ENCODE measurements at regions not wholly inside any gene's neighbourhood (a gene's known extent, or its start where the extent isn't known, plus 50 kb on each side); places are given as distances from the start of the nearest gene placed in this dataset.

- DNase-seq: no peak
Measured at GRCh38 chr9:23215688-23216087, 610.4 kb downstream of the ELAVL2 start.

DNA sequence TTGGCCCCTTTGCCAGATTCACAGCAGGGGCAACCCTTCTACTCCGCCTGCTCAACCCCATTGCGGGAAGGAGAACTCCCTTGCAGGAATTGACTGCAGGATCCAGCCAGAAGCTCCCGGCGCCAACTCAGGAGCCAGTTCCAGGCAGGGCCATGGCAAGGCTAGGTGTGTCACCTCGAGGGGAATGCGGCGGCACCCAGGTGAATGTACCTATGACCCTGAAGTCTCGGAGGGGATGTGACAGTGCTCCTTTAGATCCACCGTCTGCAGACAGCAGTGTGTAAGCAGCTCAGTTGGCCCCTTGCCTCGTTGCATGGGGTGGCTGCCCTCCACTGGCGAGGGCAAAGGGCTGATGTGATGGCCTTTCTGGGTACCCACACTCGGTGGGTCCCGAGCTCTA lies 606.6 kb downstream of the ELAVL2 start:
- no peak for DNase-seq

GRCh38 chr9:23220171-23220570 lies 605.9 kb downstream of the ELAVL2 start:
- DNase-seq: no peak

DNA sequence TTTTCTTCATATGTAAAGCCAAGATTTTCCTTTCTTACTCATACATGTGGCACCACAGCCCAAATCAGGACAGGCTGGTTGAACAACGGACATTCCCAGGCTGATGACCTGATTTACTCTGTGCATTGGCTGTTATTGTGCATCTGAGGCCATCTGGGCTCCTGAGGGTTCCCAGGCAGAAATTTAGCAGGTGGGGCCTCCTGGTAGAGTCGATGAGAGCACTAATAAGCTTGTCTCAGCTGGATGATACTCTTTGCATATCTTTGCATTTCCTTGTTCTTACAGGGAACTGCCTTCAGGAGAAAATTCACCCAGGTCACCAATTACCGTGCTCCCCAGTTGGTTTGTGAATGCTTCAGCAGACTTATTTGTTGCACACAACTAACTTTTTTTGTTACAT lies 605.1 kb downstream of the ELAVL2 start:
- DNase-seq: no peak

DNA sequence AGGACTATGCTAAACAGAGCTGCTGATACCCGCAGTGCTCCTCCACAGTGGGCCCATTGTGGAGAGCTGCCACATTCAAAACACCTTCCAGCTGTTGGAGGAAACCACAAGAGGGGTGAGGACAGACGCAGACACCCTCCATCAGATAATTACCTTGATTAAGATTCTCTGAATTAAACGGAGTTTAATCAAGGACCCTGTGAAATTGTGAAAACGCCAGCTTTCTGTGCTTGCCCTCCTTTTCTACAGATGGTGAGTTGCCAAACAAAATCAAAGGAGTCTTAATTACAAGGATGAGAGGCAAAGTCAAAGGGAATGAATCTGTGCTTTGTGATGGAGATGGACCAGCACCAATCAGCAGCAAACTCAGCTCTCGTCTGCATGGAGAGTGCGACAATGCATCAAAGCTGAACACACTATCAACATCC lies 596.1 kb downstream of the ELAVL2 start:
- DNase-seq: no peak

GRCh38 chr9:23232831-23233230 lies 593.2 kb downstream of the ELAVL2 start:
- no peak for DNase-seq

DNA sequence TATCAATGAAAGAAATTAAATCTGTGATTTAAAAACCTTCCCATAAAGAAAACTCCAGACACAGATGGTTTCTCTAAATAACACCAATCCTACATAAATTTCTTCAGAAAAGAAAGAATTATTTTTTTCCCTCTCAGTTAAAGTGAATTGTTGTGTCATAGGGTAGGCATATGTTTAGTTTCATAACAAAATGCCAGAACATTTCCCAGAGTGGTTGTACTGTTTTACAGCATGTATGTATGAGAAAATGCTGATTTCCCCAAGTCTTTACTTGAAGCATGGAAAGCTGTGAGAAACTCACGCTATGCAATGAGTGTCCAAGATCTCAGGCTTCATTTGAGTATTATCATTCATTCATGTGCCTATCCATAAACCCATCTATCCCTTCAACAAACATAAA lies 582.5 kb downstream of the ELAVL2 start:
- no peak for DNase-seq

- DNase-seq: no peak
Measured at GRCh38 chr9:23245067-23245466, 581.0 kb downstream of the ELAVL2 start.

- no peak for DNase-seq
Measured at GRCh38 chr9:23254404-23255184, 571.4 kb downstream of the ELAVL2 start.

GRCh38 chr9:23255346-23255745 lies 570.7 kb downstream of the ELAVL2 start:
- no peak for DNase-seq

GRCh38 chr9:23258569-23258968 lies 567.5 kb downstream of the ELAVL2 start:
- DNase-seq: no peak

DNA sequence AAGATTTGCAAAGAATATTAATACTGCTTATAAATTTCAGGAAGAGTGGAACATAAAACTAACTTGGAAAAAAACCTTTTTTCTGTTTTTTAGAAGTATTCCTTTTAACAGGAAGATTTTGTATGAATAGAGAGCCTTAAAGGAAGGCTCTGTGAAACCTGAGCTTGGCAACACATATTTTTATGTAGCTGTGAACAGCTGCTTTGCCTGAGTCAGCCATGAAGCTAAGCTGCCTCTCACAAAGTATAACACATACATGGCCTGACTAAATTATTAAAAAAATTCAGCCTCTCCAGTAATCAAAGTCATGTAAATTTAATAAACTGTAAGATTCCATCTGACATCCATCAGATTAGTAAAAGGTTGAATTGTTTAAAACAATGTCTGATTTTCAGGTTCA lies 547.5 kb downstream of the ELAVL2 start:
- no peak for DNase-seq

- DNase-seq: no peak
Measured at GRCh38 chr9:23287390-23287789, 538.6 kb downstream of the ELAVL2 start.

DNA sequence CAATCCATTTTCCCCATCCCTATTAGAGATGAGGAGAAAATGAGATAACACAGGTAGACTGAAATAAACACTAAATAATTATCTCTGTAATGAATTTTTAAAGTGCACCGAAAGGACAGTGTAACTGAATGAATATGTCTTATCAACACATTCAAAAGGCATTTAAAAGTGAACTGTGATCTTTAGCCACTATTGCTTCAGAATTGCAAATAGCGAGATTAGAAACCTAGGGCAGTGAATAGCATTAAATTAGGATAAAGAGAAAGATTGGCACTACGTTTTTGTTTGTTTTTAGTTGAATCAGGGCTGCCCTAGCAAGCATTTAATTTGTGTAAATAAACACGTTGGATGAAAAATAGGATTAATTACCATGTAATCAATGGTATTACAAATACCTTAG lies 537.5 kb downstream of the ELAVL2 start:
- DNase-seq: no peak

GRCh38 chr9:23290973-23291372 lies 535.1 kb downstream of the ELAVL2 start:
- no peak for DNase-seq

- DNase-seq: no peak
Measured at GRCh38 chr9:23302281-23302680, 523.8 kb downstream of the ELAVL2 start.

DNA sequence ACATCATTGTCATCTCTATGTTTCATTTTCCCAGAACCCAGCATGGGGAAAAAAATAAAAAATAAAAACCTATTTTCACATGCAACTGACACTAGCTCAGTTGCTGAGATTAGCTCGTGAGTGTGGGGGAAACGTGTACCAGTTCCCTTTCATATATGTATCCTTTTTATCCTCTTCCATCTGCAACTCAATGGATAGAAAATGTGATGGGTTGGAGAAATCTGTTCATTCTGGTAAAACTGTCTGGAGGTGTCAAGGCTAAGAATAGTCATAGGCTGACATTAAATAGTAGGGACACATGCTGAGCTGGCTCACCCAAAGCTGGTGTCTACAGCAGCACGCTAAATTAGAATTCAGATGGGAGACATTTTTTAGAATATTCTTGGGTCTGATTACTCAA lies 519.3 kb downstream of the ELAVL2 start:
- DNase-seq: no peak

DNA sequence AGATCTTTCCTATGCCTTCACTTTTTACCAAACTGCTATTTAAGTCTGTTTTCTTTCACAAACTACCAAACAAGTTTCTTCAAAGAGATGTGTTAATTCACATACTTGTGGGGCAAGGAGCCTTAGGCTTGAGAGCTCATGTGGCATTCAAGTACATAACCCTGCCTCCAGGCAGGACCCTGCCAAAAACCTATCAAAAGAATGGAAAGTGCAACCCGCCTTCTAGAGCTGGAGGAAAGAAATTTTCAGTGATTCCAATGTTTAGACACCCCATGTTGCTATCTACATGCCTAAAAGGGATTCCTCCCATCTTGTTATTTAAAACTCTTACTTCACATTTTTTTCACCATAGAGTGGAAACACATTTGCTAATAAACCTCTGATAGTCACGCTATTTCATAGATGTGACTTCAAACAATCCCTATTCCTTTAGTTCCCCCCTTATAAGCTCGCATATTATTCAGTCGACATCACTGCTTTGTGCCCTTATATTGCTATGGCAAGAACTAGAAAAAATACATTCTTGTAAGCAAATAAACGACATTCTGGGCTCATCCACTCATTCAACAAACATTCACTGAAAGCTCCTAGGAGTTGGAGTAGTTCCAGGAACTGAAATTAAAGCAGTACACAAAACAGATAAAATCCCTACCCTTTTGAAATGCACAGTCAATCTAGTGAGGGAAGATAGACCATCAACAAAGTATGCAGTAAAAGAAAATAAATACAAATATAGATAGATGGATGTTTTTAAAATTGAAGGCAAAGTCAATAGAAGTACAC lies 518.1 kb downstream of the ELAVL2 start:
- no peak for DNase-seq

GRCh38 chr9:23309800-23310199 lies 516.2 kb downstream of the ELAVL2 start:
- no peak for DNase-seq

GRCh38 chr9:23314247-23314646 lies 511.8 kb downstream of the ELAVL2 start:
- DNase-seq: no peak

GRCh38 chr9:23319092-23319491 lies 506.9 kb downstream of the ELAVL2 start:
- DNase-seq: no peak

- no peak for DNase-seq
Measured at GRCh38 chr9:23321049-23321448, 505.0 kb downstream of the ELAVL2 start.

DNA sequence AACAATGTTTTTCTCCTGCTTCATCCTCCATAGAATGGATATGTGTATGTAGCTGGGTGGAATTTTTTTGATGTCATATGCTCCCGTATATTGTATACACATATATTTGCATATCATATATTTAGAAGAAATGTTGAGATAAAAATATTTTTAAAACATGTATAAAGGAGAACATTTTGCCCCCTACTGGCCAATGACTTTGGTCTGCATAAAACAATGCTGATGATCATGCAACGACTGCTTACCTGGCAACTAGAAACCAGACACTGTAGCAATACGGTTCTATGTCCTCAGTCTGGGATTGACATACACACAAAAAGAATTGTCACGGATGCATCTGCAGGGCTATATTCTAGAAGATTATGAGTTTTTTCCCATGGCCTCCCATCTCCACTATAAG lies 503.6 kb downstream of the ELAVL2 start:
- DNase-seq: no peak

GRCh38 chr9:23324511-23324910 lies 501.5 kb downstream of the ELAVL2 start:
- no peak for DNase-seq

GRCh38 chr9:23326597-23326996 lies 499.4 kb downstream of the ELAVL2 start:
- DNase-seq: no peak
